H1 (cell line): ENCODE measurements at regions not wholly inside any gene's neighbourhood (a gene's known extent, or its start where the extent isn't known, plus 50 kb on each side); places are given as distances from the start of the nearest gene placed in this dataset.

ENCODE experiments used
- CTCF ChIA-PET: fragments of 300-600 bp; sonication (Branson Sonifier 250); formaldehyde crosslinking; loops from one replicate; lab custom pipeline; 2021; ENCODE audit not compliant: partially characterized antibody; lab: Charles Lee
- POLR2A ChIA-PET: fragments of 300-600 bp; sonication (Branson Sonifier 250); formaldehyde crosslinking; loops from one replicate; lab custom pipeline; 2021; ENCODE audit warnings: inconsistent platforms; ENCODE audit not compliant: partially characterized antibody; lab: Charles Lee
- DNase-seq, 2 experiments: peaks; one replicate each; pipeline versions ENCODE4 v3.0.0 to v3.0.0-alpha.2; 2010 to 2022; ENCODE audit warnings: low spot score in 2 of 2, low read depth in 1 of 2, mixed read lengths in 1 of 2
- FAIRE-seq: peaks from 2 replicates; lab custom pipeline; 2011; peaks lifted over from hg19 to GRCh38; lab: Jason Lieb, UNC
- H2AFZ ChIP-seq: 2 replicates; pipeline ENCODE4 v1.8.1; 2012; ENCODE audit warnings: low read length, inconsistent platforms
- H2AK5ac ChIP-seq: 2 replicates; pipeline ENCODE4 v1.6.1; 2013; ENCODE audit warnings: low read depth, low read length
- H2BK120ac ChIP-seq: replicated peaks from 2 replicates; pipeline ENCODE3; 2013; ENCODE audit warnings: low read depth, low read length, inconsistent platforms
- H2BK12ac ChIP-seq: 2 replicates; pipeline ENCODE4 v1.6.1; 2013; ENCODE audit warnings: low read depth, low read length
- H2BK15ac ChIP-seq: 2 replicates; pipeline ENCODE4 v1.6.1; 2013; ENCODE audit warnings: low read length
- H2BK20ac ChIP-seq: 2 replicates; pipeline ENCODE4 v1.6.1; 2013; ENCODE audit warnings: low read length
- H2BK5ac ChIP-seq: 2 replicates; pipeline ENCODE4 v1.6.1; 2013; ENCODE audit warnings: low read depth, low read length
- H3K14ac ChIP-seq: 2 replicates; pipeline ENCODE4 v1.6.1; 2013; ENCODE audit warnings: inconsistent platforms; ENCODE audit not compliant: insufficient read length
- H3K18ac ChIP-seq: 2 replicates; pipeline ENCODE4 v1.6.1; 2013; ENCODE audit warnings: low read length; ENCODE audit errors: extremely low read depth
- H3K23ac ChIP-seq: 2 replicates; pipeline ENCODE4 v1.6.1; 2013; ENCODE audit warnings: inconsistent platforms; ENCODE audit not compliant: insufficient read length
- H3K23me2 ChIP-seq: 2 replicates; pipeline ENCODE4 v1.6.1; 2013; ENCODE audit warnings: low read depth, low read length
- H3K27ac ChIP-seq: 2 replicates; pipeline ENCODE4 v1.6.1; 2011; ENCODE audit warnings: low read depth, low read length, inconsistent platforms
- H3K27me3 ChIP-seq, 4 experiments: replicated peaks in 1 of 4; 1 replicate in 1 of 4; 2 replicates in 3 of 4; pipeline versions ENCODE4 v1.6.1 to v1.8.1; 2011 to 2013; ENCODE audit warnings: low read length in 3 of 4, mild to moderate bottlenecking in 3 of 4, inconsistent platforms in 2 of 4, mixed read lengths in 2 of 4, moderate library complexity in 1 of 4; ENCODE audit not compliant: control insufficient read depth in 3 of 4, insufficient read depth in 3 of 4; ENCODE audit errors: extremely low read depth in 1 of 4
- H3K36me3 ChIP-seq, 4 experiments: 2 replicates each; pipeline versions ENCODE4 v1.6.1 to v1.8.1; 2011 to 2013; ENCODE audit warnings: mild to moderate bottlenecking in 4 of 4, low read length in 3 of 4, moderate library complexity in 2 of 4, control low read depth in 1 of 4, inconsistent platforms in 1 of 4; ENCODE audit not compliant: insufficient read depth in 4 of 4, control insufficient read depth in 2 of 4
- H3K4ac ChIP-seq: replicated peaks from 2 replicates; pipeline ENCODE3; 2013; ENCODE audit warnings: low read length, low read depth, mixed read lengths, inconsistent platforms; ENCODE audit not compliant: insufficient read length
- H3K4me1 ChIP-seq, 4 experiments: replicated peaks in 1 of 4; 1 replicate in 1 of 4; 2 replicates in 3 of 4; pipeline versions ENCODE4 v1.6.1 to v1.8.1; 2011 to 2013; ENCODE audit warnings: low read length in 3 of 4, inconsistent platforms in 2 of 4, mixed read lengths in 1 of 4; ENCODE audit not compliant: insufficient read depth in 4 of 4, control insufficient read depth in 3 of 4
- H3K4me2 ChIP-seq, 2 experiments: 2 replicates each; pipeline versions ENCODE4 v1.6.1 to v1.8.1; 2011 to 2013; ENCODE audit warnings: low read depth in 2 of 2, low read length in 2 of 2, control low read depth in 1 of 2, inconsistent platforms in 1 of 2, mild to moderate bottlenecking in 1 of 2; ENCODE audit not compliant: insufficient read depth in 1 of 2
- H3K4me3 ChIP-seq, 4 experiments: fragments of 200-600, 300-600 bp in 1 of 4; sonication (generic), shearing (Covaris generic), sonication (Bioruptor Twin) in 1 of 4; 2 replicates each; pipeline versions ENCODE4 v1.5.1 to v1.8.1; 2011 to 2016; ENCODE audit warnings: low read length in 4 of 4, low read depth in 3 of 4, control low read depth in 2 of 4, inconsistent platforms in 2 of 4, mild to moderate bottlenecking in 2 of 4, mixed read lengths in 1 of 4, moderate library complexity in 1 of 4; ENCODE audit not compliant: insufficient read depth in 2 of 4; ENCODE audit errors: extremely low read depth in 1 of 4
- H3K56ac ChIP-seq: replicated peaks from 2 replicates; pipeline ENCODE3; 2013; ENCODE audit warnings: low read depth, mild to moderate bottlenecking, mixed read lengths, low read length, inconsistent platforms; ENCODE audit not compliant: insufficient read length
- H3K79me1 ChIP-seq: 2 replicates; pipeline ENCODE4 v1.6.1; 2013; ENCODE audit warnings: low read depth, low read length, control low read depth
- H3K79me2 ChIP-seq, 2 experiments: 2 replicates each; pipeline versions ENCODE4 v1.6.1 to v1.8.1; 2012 to 2013; ENCODE audit warnings: low read length in 2 of 2, mild to moderate bottlenecking in 2 of 2, inconsistent platforms in 1 of 2; ENCODE audit not compliant: insufficient read depth in 2 of 2, control insufficient read depth in 1 of 2
- H3K9ac ChIP-seq, 4 experiments: replicated peaks in 1 of 4; 1 replicate in 1 of 4; 2 replicates in 3 of 4; pipeline versions ENCODE4 v1.6.1 to v1.8.1; 2011 to 2013; ENCODE audit warnings: low read depth in 3 of 4, low read length in 3 of 4, control low read depth in 2 of 4, mild to moderate bottlenecking in 2 of 4, moderate library complexity in 2 of 4, inconsistent platforms in 1 of 4; ENCODE audit errors: extremely low read depth in 1 of 4
- H3K9me3 ChIP-seq, 2 experiments: 2 replicates each; pipeline versions ENCODE4 v1.6.1 to v1.8.1; 2012 to 2013; ENCODE audit warnings: mild to moderate bottlenecking in 2 of 2, moderate library complexity in 2 of 2, control low read depth in 1 of 2, inconsistent platforms in 1 of 2, low read depth in 1 of 2, low read length in 1 of 2, mixed read lengths in 1 of 2; ENCODE audit not compliant: insufficient read depth in 2 of 2
- H4K20me1 ChIP-seq, 2 experiments: replicated peaks in 1 of 2; 2 replicates each; pipeline versions ENCODE3 to v1.8.1; 2011 to 2013; ENCODE audit warnings: inconsistent platforms in 2 of 2, low read length in 2 of 2, mild to moderate bottlenecking in 1 of 2; ENCODE audit not compliant: insufficient read depth in 2 of 2, control insufficient read depth in 1 of 2
- H4K5ac ChIP-seq: 2 replicates; pipeline ENCODE4 v1.6.1; 2013; ENCODE audit warnings: low read length, low read depth, mixed read lengths, inconsistent platforms; ENCODE audit not compliant: insufficient read length
- H4K8ac ChIP-seq: 2 replicates; pipeline ENCODE4 v1.8.0; 2013; ENCODE audit warnings: mild to moderate bottlenecking, moderate library complexity, low read length, inconsistent platforms; ENCODE audit not compliant: insufficient read depth; ENCODE audit errors: extremely low read depth
- H4K91ac ChIP-seq: replicated peaks from 2 replicates; pipeline ENCODE3; 2013; ENCODE audit warnings: low read length, mixed read lengths, inconsistent platforms; ENCODE audit not compliant: insufficient read length
- CBX5 ChIP-seq: fragments of 300-800, 300-1000 bp; sonication (generic); IDR thresholded peaks from 2 replicates; pipeline ENCODE4 v1.7.1; 2016; ENCODE audit warnings: antibody characterized with exemption, low read length, low read depth
- CBX8 ChIP-seq: fragments of 300-800, 300-1000 bp; sonication (generic); IDR thresholded peaks from 2 replicates; pipeline ENCODE4 v1.7.1; 2016; ENCODE audit warnings: low read depth, low read length, borderline replicate concordance
- CHD2 ChIP-seq: IDR thresholded peaks from 2 replicates; pipeline ENCODE4 v1.6.1; 2012; ENCODE audit warnings: low read length, improper control_type of control experiment
- EZH2 ChIP-seq: fragments of 200-600 bp; sonication (generic); IDR thresholded peaks from 2 replicates; pipeline ENCODE4 v1.7.1; 2012; ENCODE audit warnings: low read depth, mild to moderate bottlenecking, moderate library complexity, low read length, inconsistent platforms; ENCODE audit not compliant: severe bottlenecking
- GABPA ChIP-seq: IDR thresholded peaks from 2 replicates; pipeline ENCODE4 v1.6.1; 2011; ENCODE audit warnings: mild to moderate bottlenecking, low read length, moderate library complexity, borderline replicate concordance; ENCODE audit not compliant: insufficient read depth
- HDAC6 ChIP-seq: IDR thresholded peaks from one replicate; pipeline ENCODE4 v1.7.1; 2012; ENCODE audit warnings: low read depth, mild to moderate bottlenecking, inconsistent platforms, low read length, moderate library complexity
- JUND ChIP-seq: IDR thresholded peaks from 2 replicates; pipeline ENCODE4 v1.6.1; 2011; ENCODE audit warnings: mild to moderate bottlenecking, improper control_type of control experiment, low read length
- KDM4A ChIP-seq: IDR thresholded peaks from one replicate; pipeline ENCODE4 v1.7.1; 2012; ENCODE audit warnings: low read depth, mild to moderate bottlenecking, moderate library complexity, low read length, inconsistent platforms; ENCODE audit not compliant: severe bottlenecking
- MAX ChIP-seq: IDR thresholded peaks from 2 replicates; pipeline ENCODE4 v1.6.1; 2012; ENCODE audit warnings: inconsistent platforms
- PHF8 ChIP-seq: fragments of 200-600 bp; sonication (generic); conservative IDR thresholded peaks from 2 replicates; pipeline ENCODE4 v1.7.1; 2012; ENCODE audit warnings: low read depth, mild to moderate bottlenecking, inconsistent platforms, low read length, moderate library complexity
- POLR2A ChIP-seq, 2 experiments: IDR thresholded peaks; 1 replicate in 1 of 2; 2 replicates in 1 of 2; pipeline ENCODE4 v1.6.1; 2011; ENCODE audit warnings: low read depth in 2 of 2, low read length in 2 of 2, mild to moderate bottlenecking in 2 of 2; ENCODE audit errors: control extremely low read depth in 1 of 2
- POLR2AphosphoS5 ChIP-seq: IDR thresholded peaks from 2 replicates; pipeline ENCODE4 v1.6.1; 2011; ENCODE audit warnings: low read depth, low read length
- RBBP5 ChIP-seq: IDR thresholded peaks from 2 replicates; pipeline ENCODE4 v1.7.1; 2012; ENCODE audit warnings: low read depth, mild to moderate bottlenecking, inconsistent platforms, low read length, moderate library complexity, borderline replicate concordance
- RFX5 ChIP-seq: IDR thresholded peaks from 2 replicates; pipeline ENCODE4 v1.6.1; 2011; ENCODE audit warnings: low read depth, low read length, improper control_type of control experiment, borderline replicate concordance
- SIX5 ChIP-seq: IDR thresholded peaks from 2 replicates; pipeline ENCODE4 v1.6.1; 2011; ENCODE audit warnings: mild to moderate bottlenecking, low read depth, low read length
- SP4 ChIP-seq: IDR thresholded peaks from 2 replicates; pipeline ENCODE4 v1.6.1; 2012; ENCODE audit warnings: low read length, inconsistent platforms
- TEAD4 ChIP-seq: IDR thresholded peaks from 2 replicates; pipeline ENCODE4 v1.6.1; 2012; ENCODE audit warnings: low read depth, low read length, inconsistent platforms, mixed read lengths
- WGBS, 2 experiments: shearing (Covaris generic) in 1 of 2; methylation state at CpG; one replicate each; pipeline versions ENCODE4 v1.1.6 to v1.1.7; 2013 to 2015; ENCODE audit warnings: low lambda C conversion rate in 2 of 2, mixed read lengths in 2 of 2, inconsistent platforms in 1 of 2, low coverage in 1 of 2, missing lambda C conversion rate in 1 of 2; ENCODE audit not compliant: insufficient replicate concordance in 2 of 2, insufficient coverage in 1 of 2, insufficient read length in 1 of 2; ENCODE audit errors: extremely low coverage in 1 of 2, missing lambda C conversion rate in 1 of 2; 5-methylcytosine and 5-hydroxymethylcytosine counted together

GRCh38 chr12:25787701-25788100 lies 170.8 kb upstream of the RASSF8 start:
- Histone ChIP-seq H3K18ac (no peak overlapping the region), H2AK5ac (no peak overlapping the region), H3K36me3 (no peaks in the 10 kb centered on the region), H3K4me3 (no peak overlapping the region), H3K27ac (no peak overlapping the region), H3K79me2 (no peaks in the 10 kb centered on the region), H3K4ac (no peak overlapping the region), H2BK5ac (no peak overlapping the region), H3K14ac (no peak overlapping the region), H3K27me3 (no peaks in the 10 kb centered on the region), H3K4me2 (no peak overlapping the region), H3K79me1 (no peaks in the 10 kb centered on the region), H4K5ac (no peak overlapping the region), H4K91ac (no peak overlapping the region), H2BK20ac (no peak overlapping the region), H3K23ac (no peak overlapping the region), H2BK120ac (no peak overlapping the region), H3K56ac (no peak overlapping the region), H3K23me2 (no peaks in the 10 kb centered on the region; the same call in 1 of the 2 replicates), H2BK15ac (no peak overlapping the region), H3K9me3 (no peaks in the 10 kb centered on the region), H3K9ac (no peak overlapping the region), H4K8ac (no peak overlapping the region), H2BK12ac (no peak overlapping the region), H3K4me1 (no peaks in the 10 kb centered on the region), H4K20me1 (no peaks in the 10 kb centered on the region), H2AFZ (no peak overlapping the region)
- DNase-seq (no peak), FAIRE-seq (no peak)
- POLR2A ChIA-PET: no interaction called here
- CTCF ChIA-PET: no interaction called here
- WGBS, 2 experiments: 87% methylated on average over 2 of the region's 2 CpGs; no CpG with 5 or more reads in 1 of the 2 experiments
- TF ChIP-seq KDM4A: no peak
- no peak for TF ChIP-seq POLR2AphosphoS5
- no peak for TF ChIP-seq JUND
- TF ChIP-seq SP4: no peak
- no peak for TF ChIP-seq CBX5
- TF ChIP-seq MAX: no peak
- TF ChIP-seq CBX8: no peak
- no peak for TF ChIP-seq CHD2
- no peak for TF ChIP-seq RBBP5
- TF ChIP-seq HDAC6: no peak
- TF ChIP-seq SIX5: no peak
- TF ChIP-seq TEAD4: no peak
- no peak for TF ChIP-seq EZH2
- no peak for TF ChIP-seq POLR2A (IDR thresholded peaks at IDR 0.05; ENCODE audit: control extremely low read depth in 1 of 2, low read depth in 2 of 2, low read length in 2 of 2)
- TF ChIP-seq RFX5: no peak
- no peak for TF ChIP-seq GABPA
- TF ChIP-seq PHF8: no peak
